ENCODE measurements at regions not wholly inside any gene's neighbourhood (a gene's known extent, or its start where the extent isn't known, plus 50 kb on each side); places are given as distances from the start of the nearest gene placed in this dataset.

DNA sequence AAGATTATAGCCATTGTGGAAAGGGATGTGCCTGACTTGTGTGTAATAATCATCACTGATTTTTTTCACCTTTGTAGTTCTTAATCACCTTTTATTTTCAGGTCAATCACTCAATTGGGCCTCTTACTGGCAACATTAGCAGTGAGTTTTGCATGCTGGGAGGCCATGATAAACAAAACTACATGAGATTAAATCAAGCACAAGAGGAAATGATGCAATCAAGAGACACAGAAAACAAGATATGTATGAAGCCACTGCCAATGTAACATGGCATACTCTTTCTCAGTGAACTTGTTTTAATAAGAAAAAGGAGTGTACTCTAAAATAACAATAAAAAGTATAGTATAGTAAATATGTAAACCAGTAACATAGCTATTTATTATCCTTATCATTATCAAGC is 69.9 kb upstream of the FSIP2 start:
- TF ChIP-seq EZH2 (IDR thresholded peaks at IDR 0.05; ENCODE audit: insufficient read depth, low read length), result no peak
- TF ChIP-seq, protein P1, sequence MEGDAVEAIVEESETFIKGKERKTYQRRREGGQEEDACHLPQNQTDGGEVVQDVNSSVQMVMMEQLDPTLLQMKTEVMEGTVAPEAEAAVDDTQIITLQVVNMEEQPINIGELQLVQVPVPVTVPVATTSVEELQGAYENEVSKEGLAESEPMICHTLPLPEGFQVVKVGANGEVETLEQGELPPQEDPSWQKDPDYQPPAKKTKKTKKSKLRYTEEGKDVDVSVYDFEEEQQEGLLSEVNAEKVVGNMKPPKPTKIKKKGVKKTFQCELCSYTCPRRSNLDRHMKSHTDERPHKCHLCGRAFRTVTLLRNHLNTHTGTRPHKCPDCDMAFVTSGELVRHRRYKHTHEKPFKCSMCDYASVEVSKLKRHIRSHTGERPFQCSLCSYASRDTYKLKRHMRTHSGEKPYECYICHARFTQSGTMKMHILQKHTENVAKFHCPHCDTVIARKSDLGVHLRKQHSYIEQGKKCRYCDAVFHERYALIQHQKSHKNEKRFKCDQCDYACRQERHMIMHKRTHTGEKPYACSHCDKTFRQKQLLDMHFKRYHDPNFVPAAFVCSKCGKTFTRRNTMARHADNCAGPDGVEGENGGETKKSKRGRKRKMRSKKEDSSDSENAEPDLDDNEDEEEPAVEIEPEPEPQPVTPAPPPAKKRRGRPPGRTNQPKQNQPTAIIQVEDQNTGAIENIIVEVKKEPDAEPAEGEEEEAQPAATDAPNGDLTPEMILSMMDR (IDR thresholded peaks at IDR 0.05; ENCODE audit: insufficient read depth, low read depth, low read length), result no peak
